Neural cell (in vitro differentiated cells): ENCODE measurements at regions not wholly inside any gene's neighbourhood (a gene's known extent, or its start where the extent isn't known, plus 50 kb on each side); places are given as distances from the start of the nearest gene placed in this dataset.

Experiments
- H2AFZ ChIP-seq: fragments of 200-600, 300-800 bp; sonication (generic), shearing (Covaris generic); 2 replicates; pipeline ENCODE4 v1.6.0; 2014; ENCODE audit warnings: low read depth, mild to moderate bottlenecking, antibody characterized with exemption, low read length, moderate library complexity
- H3F3A ChIP-seq: fragments of 200-600 bp; shearing (Covaris generic); 2 replicates; pipeline ENCODE4 v1.6.1; 2016; ENCODE audit warnings: mild to moderate bottlenecking, moderate library complexity, mixed read lengths, antibody characterized with exemption, low read length; ENCODE audit not compliant: insufficient read depth, poor library complexity, severe bottlenecking
- H3K27ac ChIP-seq: fragments of 200-600, 300-800 bp; sonication (generic), shearing (Covaris generic); 2 replicates; pipeline ENCODE4 v1.5.1; 2014; ENCODE audit warnings: mild to moderate bottlenecking, low read length, moderate library complexity
- H3K27me3 ChIP-seq: fragments of 300-800, 200-600 bp; sonication (generic), shearing (Covaris generic); 2 replicates; pipeline ENCODE4 v1.6.0; 2014; ENCODE audit warnings: mild to moderate bottlenecking, low read depth, low read length, moderate library complexity; ENCODE audit not compliant: insufficient read depth
- H3K36me3 ChIP-seq: fragments of 300-800, 200-600 bp; sonication (generic), shearing (Covaris generic); 2 replicates; pipeline ENCODE4 v1.5.1; 2014; ENCODE audit warnings: mild to moderate bottlenecking, antibody characterized with exemption, low read length, moderate library complexity; ENCODE audit not compliant: insufficient read depth
- H3K4me2 ChIP-seq: fragments of 300-800, 200-600 bp; sonication (generic), shearing (Covaris generic); 2 replicates; pipeline ENCODE4 v1.6.0; 2014; ENCODE audit warnings: mild to moderate bottlenecking, low read length
- H3K4me3 ChIP-seq: fragments of 300-800, 200-600 bp; sonication (generic), shearing (Covaris generic); 2 replicates; pipeline ENCODE4 v1.5.1; 2014; ENCODE audit warnings: mild to moderate bottlenecking, low read length, moderate library complexity
- H3K79me2 ChIP-seq: fragments of 200-600 bp; shearing (Covaris generic); replicated peaks from 2 replicates; pipeline ENCODE4 v1.6.0; 2014; ENCODE audit warnings: mild to moderate bottlenecking, low read length, moderate library complexity; ENCODE audit not compliant: insufficient read depth
- H3K9ac ChIP-seq: fragments of 300-800, 200-600 bp; sonication (generic), shearing (Covaris generic); 2 replicates; pipeline ENCODE4 v1.6.1; 2016; ENCODE audit warnings: mild to moderate bottlenecking, low read length, mixed read lengths
- H3K9me2 ChIP-seq: fragments of 200-600 bp; shearing (Covaris generic); 2 replicates; pipeline ENCODE4 v1.6.1; 2016; ENCODE audit warnings: mild to moderate bottlenecking, low read length, mixed read lengths; ENCODE audit not compliant: insufficient read depth
- H3K9me3 ChIP-seq: fragments of 200-600, 300-800 bp; sonication (generic), shearing (Covaris generic); 2 replicates; pipeline ENCODE4 v1.6.1; 2016; ENCODE audit warnings: mild to moderate bottlenecking, mixed run types, low read length, moderate library complexity, mixed read lengths
- H4K20me1 ChIP-seq: fragments of 200-600 bp; shearing (Covaris generic); 2 replicates; pipeline ENCODE4 v1.6.1; 2016; ENCODE audit warnings: mild to moderate bottlenecking, mixed run types; ENCODE audit not compliant: insufficient read depth
- CTCF ChIP-seq: fragments of 450-650 bp; IDR thresholded peaks from 2 replicates; pipeline ENCODE4 v1.5.1; 2014; ENCODE audit warnings: antibody characterized with exemption, mild to moderate bottlenecking, moderate library complexity; ENCODE audit not compliant: poor library complexity, severe bottlenecking
- EP300 ChIP-seq: fragments of 450-650 bp; conservative IDR thresholded peaks from 2 replicates; pipeline ENCODE4 v1.6.1; 2014; ENCODE audit warnings: antibody characterized with exemption, mild to moderate bottlenecking, moderate library complexity; ENCODE audit not compliant: poor library complexity, severe bottlenecking
- EZH2 ChIP-seq: fragments of 200-600, 300-800 bp; shearing (Covaris generic), sonication (generic); IDR thresholded peaks from 2 replicates; pipeline ENCODE4 v1.6.1; 2014; ENCODE audit warnings: antibody characterized with exemption, low read length, borderline replicate concordance, mild to moderate bottlenecking; ENCODE audit not compliant: insufficient read depth, poor library complexity, severe bottlenecking
- MXI1 ChIP-seq: fragments of 450-650 bp; conservative IDR thresholded peaks from 2 replicates; pipeline ENCODE4 v1.6.1; 2014; ENCODE audit warnings: antibody characterized with exemption, mild to moderate bottlenecking; ENCODE audit not compliant: poor library complexity, severe bottlenecking
- POLR2AphosphoS5 ChIP-seq: IDR thresholded peaks from 2 replicates; pipeline ENCODE4 v1.6.1; 2012
- RAD21 ChIP-seq: fragments of 450-650 bp; conservative IDR thresholded peaks from 2 replicates; pipeline ENCODE4 v1.6.1; 2014; ENCODE audit warnings: antibody characterized with exemption, mild to moderate bottlenecking, moderate library complexity
- REST ChIP-seq: IDR thresholded peaks from 2 replicates; pipeline ENCODE4 v1.6.1; 2012; ENCODE audit warnings: borderline replicate concordance
- SMC3 ChIP-seq: fragments of 450-650 bp; conservative IDR thresholded peaks from 2 replicates; pipeline ENCODE4 v1.6.1; 2014; ENCODE audit warnings: antibody characterized with exemption, mild to moderate bottlenecking, moderate library complexity; ENCODE audit not compliant: poor library complexity
- TAF1 ChIP-seq: IDR thresholded peaks from 2 replicates; pipeline ENCODE4 v1.6.1; 2012; ENCODE audit warnings: low read depth

- H2AFZ ChIP-seq, result no peak overlapping the region
- TF ChIP-seq MXI1 (no peak), REST (no peak), RAD21 (no peak), EZH2 (no peak), POLR2AphosphoS5 (no peak), CTCF (no peak), TAF1 (no peak), EP300 (no peak), SMC3 (no peak)
- no peak overlapping the region for H3K4me2 ChIP-seq
- no peaks in the 10 kb centered on the region for H3K36me3 ChIP-seq
- no peaks in the 10 kb centered on the region for H3K9me2 ChIP-seq
- no peaks in the 10 kb centered on the region for H3K79me2 ChIP-seq
- H3K27me3 ChIP-seq, result no peaks in the 10 kb centered on the region
- H3K4me3 ChIP-seq, result no peak overlapping the region
- H3K9me3 ChIP-seq, result no peaks in the 10 kb centered on the region
- no peaks in the 10 kb centered on the region for H4K20me1 ChIP-seq
- H3K9ac ChIP-seq, result no peak overlapping the region
- no peaks in the 10 kb centered on the region for H3F3A ChIP-seq
- H3K27ac ChIP-seq, result no peak overlapping the region
Measured at GRCh38 chr3:174532776-174533175, 326.4 kb upstream of the NAALADL2 start.

DNA sequence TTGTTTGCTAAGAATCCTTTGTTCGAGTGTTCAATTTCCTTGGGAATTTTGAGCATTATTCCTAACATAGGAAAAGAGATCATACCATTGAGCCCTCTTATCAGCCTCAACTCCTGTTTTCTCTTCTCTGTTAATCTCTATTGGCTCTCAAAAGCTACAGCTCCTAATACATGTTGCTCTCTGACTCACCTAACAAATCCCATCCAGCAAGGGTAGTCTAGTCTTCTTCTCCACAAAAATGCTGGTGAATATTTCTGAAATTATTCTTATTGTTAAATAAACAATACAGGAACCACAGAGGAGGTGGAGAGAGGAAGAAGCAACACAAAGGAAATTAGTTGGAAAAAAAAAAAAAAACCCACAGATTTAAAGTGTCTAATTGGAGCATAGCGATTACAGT lies 325.8 kb upstream of the NAALADL2 start:
- H3K4me3 ChIP-seq, result no peak overlapping the region
- TF ChIP-seq REST, result no peak
- TF ChIP-seq TAF1, result no peak
- no peak for TF ChIP-seq EZH2
- no peak for TF ChIP-seq EP300
- no peak for TF ChIP-seq RAD21
- TF ChIP-seq MXI1, result no peak
- TF ChIP-seq CTCF, result no peak
- TF ChIP-seq POLR2AphosphoS5, result no peak
- no peak overlapping the region for H3K27ac ChIP-seq
- H3K79me2 ChIP-seq, result no peaks in the 10 kb centered on the region
- no peaks in the 10 kb centered on the region for H3K9me3 ChIP-seq
- H3F3A ChIP-seq, result no peaks in the 10 kb centered on the region
- H3K36me3 ChIP-seq, result no peaks in the 10 kb centered on the region
- no peaks in the 10 kb centered on the region for H4K20me1 ChIP-seq
- H2AFZ ChIP-seq, result no peak overlapping the region
- no peak overlapping the region for H3K4me2 ChIP-seq
- H3K9me2 ChIP-seq, result no peaks in the 10 kb centered on the region
- no peak overlapping the region for H3K9ac ChIP-seq
- H3K27me3 ChIP-seq, result no peaks in the 10 kb centered on the region
